A673 (cell line): ENCODE measurements at regions not wholly inside any gene's neighbourhood (a gene's known extent, or its start where the extent isn't known, plus 50 kb on each side); places are given as distances from the start of the nearest gene placed in this dataset.

Experiments
- BruUV-seq: library from RNA; stranded (reverse); fragments of 400-500 nt; replicated peaks from 2 replicates; lab custom pipeline; 2021; lab: Mats Ljungman, UMichigan
- CTCF ChIA-PET: fragments of 300-600 bp; sonication (Branson Sonifier 250); formaldehyde crosslinking; loops from one replicate; lab custom pipeline; 2022; ENCODE audit warnings: antibody characterized with exemption; lab: Charles Lee
- POLR2A ChIA-PET: fragments of 300-600 bp; sonication (Branson Sonifier 250); formaldehyde crosslinking; loops from one replicate; lab custom pipeline; 2022; ENCODE audit warnings: antibody characterized with exemption; ENCODE audit not compliant: low non-redundant PET; lab: Charles Lee
- DNase-seq: peaks from one replicate; pipeline ENCODE4 v3.0.0-alpha.2; 2015; ENCODE audit warnings: low spot score
- H3K27ac ChIP-seq: fragments of 200-600 bp; sonication (generic); 2 replicates; pipeline ENCODE4 v1.5.1; 2016; ENCODE audit warnings: mixed run types, low read depth, mild to moderate bottlenecking, mixed read lengths, antibody characterized with exemption, low read length; ENCODE audit not compliant: poor library complexity, severe bottlenecking
- H3K27me3 ChIP-seq: fragments of 200-600 bp; sonication (generic); replicated peaks from 2 replicates; pipeline ENCODE4 v1.6.1; 2017; ENCODE audit warnings: mixed run types, low read depth, mild to moderate bottlenecking, mixed read lengths, antibody characterized with exemption, low read length; ENCODE audit not compliant: insufficient read depth, poor library complexity
- H3K36me3 ChIP-seq: fragments of 200-600 bp; sonication (generic); 2 replicates; pipeline ENCODE4 v1.6.1; 2016; ENCODE audit warnings: mixed run types, mild to moderate bottlenecking, mixed read lengths, antibody characterized with exemption, low read length; ENCODE audit not compliant: insufficient read depth, poor library complexity, severe bottlenecking
- H3K4me1 ChIP-seq: fragments of 200-600 bp; sonication (generic); 2 replicates; pipeline ENCODE4 v1.6.1; 2017; ENCODE audit warnings: mixed run types, mild to moderate bottlenecking, mixed read lengths, antibody characterized with exemption, low read length; ENCODE audit not compliant: insufficient read depth, poor library complexity, severe bottlenecking
- H3K4me3 ChIP-seq: fragments of 200-600 bp; sonication (generic); 2 replicates; pipeline ENCODE4 v1.5.1; 2016; ENCODE audit warnings: low read depth, mixed run types, mild to moderate bottlenecking, mixed read lengths, low read length; ENCODE audit not compliant: poor library complexity, severe bottlenecking
- H3K9me3 ChIP-seq: fragments of 200-600 bp; sonication (generic); 2 replicates; pipeline ENCODE4 v1.6.1; 2016; ENCODE audit warnings: mixed run types, low read depth, mild to moderate bottlenecking, mixed read lengths, antibody characterized with exemption, low read length; ENCODE audit not compliant: poor library complexity, severe bottlenecking
- CTCF ChIP-seq: fragments of 300-800, 200-600 bp; sonication (generic); conservative IDR thresholded peaks from 2 replicates; pipeline ENCODE4 v1.5.1; 2017; ENCODE audit warnings: low read depth, mild to moderate bottlenecking, antibody characterized with exemption, low read length, moderate library complexity, mixed read lengths
- EZH2 ChIP-seq: fragments of 200-600 bp; sonication (generic); IDR thresholded peaks from 2 replicates; pipeline ENCODE4 v1.6.1; 2017; ENCODE audit warnings: borderline replicate concordance, low read depth, mild to moderate bottlenecking, mixed read lengths, antibody characterized with exemption, low read length; ENCODE audit not compliant: poor library complexity, severe bottlenecking
- intact Hi-C: fragments of 100-400 bp; cut with micrococcal nuclease; formaldehyde crosslinking; loops from one replicate; pipeline ENCODE4 v1.10.0; 2022; ENCODE audit not compliant: unreplicated experiment

GRCh38 chr17:5862395-5862794 is 207.8 kb upstream of the WSCD1 start:
- no peak overlapping the region for H3K27ac ChIP-seq
- DNase-seq: no peak
- ChIA-PET POLR2A (no interaction called here), CTCF (no interaction called here)
- no peaks in the 10 kb centered on the region for H3K9me3 ChIP-seq
- no peaks in the 10 kb centered on the region for H3K36me3 ChIP-seq
- H3K4me3 ChIP-seq: no peak overlapping the region
- intact Hi-C loops: no loop called here
- peaks cover 6% of the 10 kb centered on the region for H3K27me3 ChIP-seq
- TF ChIP-seq EZH2 (no peak), CTCF (no peak)
- BruUV-seq: no TSS peak
- no peaks in the 10 kb centered on the region for H3K4me1 ChIP-seq

- TF ChIP-seq CTCF (no peak), EZH2 (no peak)
- CTCF ChIA-PET: no interaction called here
These were observed 205.2 kb upstream of the WSCD1 start for GRCh38 chr17:5864741-5865657.

GRCh38 chr17:5866978-5867377 is 203.2 kb upstream of the WSCD1 start:
- Histone ChIP-seq H3K27me3 (peaks cover 39% of the 10 kb centered on the region), H3K4me1 (no peaks in the 10 kb centered on the region), H3K9me3 (no peaks in the 10 kb centered on the region), H3K36me3 (no peaks in the 10 kb centered on the region), H3K27ac (no peak overlapping the region), H3K4me3 (no peak overlapping the region)
- ChIA-PET CTCF (no interaction called here), POLR2A (no interaction called here)
- BruUV-seq: no TSS peak
- no peak for TF ChIP-seq CTCF
- TF ChIP-seq EZH2: no peak
- no peak for DNase-seq
- intact Hi-C loops: no loop called here

More at GRCh38 chr17:5864741-5865657, 205.2 kb upstream of the WSCD1 start:
- no peak overlapping the region for H3K4me3 ChIP-seq
- no peak overlapping the region for H3K27ac ChIP-seq
- H3K9me3 ChIP-seq: no peaks in the 10 kb centered on the region
- peaks cover 27% of the 10 kb centered on the region for H3K27me3 ChIP-seq
- intact Hi-C loops: no loop called here
- H3K4me1 ChIP-seq: no peaks in the 10 kb centered on the region
- POLR2A ChIA-PET: no interaction called here
- BruUV-seq: no TSS peak
- no peak for DNase-seq
- no peaks in the 10 kb centered on the region for H3K36me3 ChIP-seq
